ENCODE measurements at regions not wholly inside any gene's neighbourhood (a gene's known extent, or its start where the extent isn't known, plus 50 kb on each side); places are given as distances from the start of the nearest gene placed in this dataset.

- no peak for DNase-seq
Measured at GRCh38 chr3:59698091-59698490, 648.3 kb upstream of the CFAP20DC start.

GRCh38 chr3:59696783-59697182 lies 647.0 kb upstream of the CFAP20DC start:
- no peak for DNase-seq

DNA sequence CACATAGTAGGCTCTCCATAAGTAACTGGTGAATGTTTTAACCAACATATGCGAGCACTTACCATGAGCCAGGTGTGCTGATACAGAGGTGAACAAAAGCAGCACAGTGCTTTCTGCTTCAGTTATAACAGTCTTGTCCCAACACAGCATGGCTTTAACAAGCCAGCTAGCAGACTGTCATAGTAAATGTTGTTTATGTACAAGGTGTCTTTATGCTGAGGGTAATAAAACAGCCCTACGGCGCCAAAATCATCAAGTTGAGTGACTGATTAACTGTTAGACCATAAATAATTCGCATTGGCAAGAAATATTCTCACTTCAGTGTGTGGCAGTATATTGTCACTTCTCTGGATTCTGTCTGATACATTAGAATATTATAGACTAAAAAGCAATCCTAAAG lies 646.0 kb upstream of the CFAP20DC start:
- no peak for DNase-seq

GRCh38 chr3:59692117-59692516 lies 642.3 kb upstream of the CFAP20DC start:
- DNase-seq, result no peak

DNA sequence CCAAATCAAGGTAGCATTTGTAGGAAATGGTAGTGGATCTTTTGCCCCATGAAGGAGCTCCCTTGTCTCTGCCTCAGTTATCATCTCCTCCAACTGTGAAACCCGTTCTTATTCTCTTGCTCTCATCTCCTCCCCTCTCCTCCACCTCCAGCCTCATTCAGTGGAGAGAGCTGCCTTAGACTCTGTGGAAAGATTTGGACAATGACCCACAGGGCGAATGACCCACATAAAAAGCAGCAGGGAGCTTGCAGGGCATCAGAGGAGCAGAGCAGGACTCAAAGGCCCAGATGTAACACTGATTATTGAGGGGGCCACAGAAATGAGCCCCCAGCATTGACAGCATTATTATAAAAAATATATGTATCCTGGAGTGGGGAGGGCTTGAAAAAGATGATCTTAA lies 641.1 kb upstream of the CFAP20DC start:
- DNase-seq, result no peak

DNA sequence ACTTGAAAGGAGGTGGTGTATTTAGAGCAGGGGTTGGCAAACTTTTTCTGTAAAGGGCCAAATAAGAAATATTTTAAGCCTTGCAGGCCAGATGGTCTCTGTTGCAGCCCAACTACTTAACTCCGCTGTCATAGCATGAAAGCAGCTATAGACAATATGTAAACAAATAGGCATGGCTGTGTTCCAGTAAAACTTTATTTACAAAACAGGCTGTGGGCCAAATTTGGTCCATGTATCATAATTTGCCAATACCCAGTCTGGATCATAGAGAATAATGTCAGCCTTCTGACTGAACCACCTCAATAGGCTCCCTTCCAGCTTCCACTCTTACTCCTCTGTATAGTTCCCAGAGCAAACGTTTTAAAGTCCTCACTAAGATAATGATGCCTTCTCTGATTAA lies 638.8 kb upstream of the CFAP20DC start:
- DNase-seq, result no peak

GRCh38 chr3:59685432-59685831 lies 635.6 kb upstream of the CFAP20DC start:
- DNase-seq, result no peak

- DNase-seq, result no peak
Measured at GRCh38 chr3:59684766-59685165, 634.9 kb upstream of the CFAP20DC start.

DNA sequence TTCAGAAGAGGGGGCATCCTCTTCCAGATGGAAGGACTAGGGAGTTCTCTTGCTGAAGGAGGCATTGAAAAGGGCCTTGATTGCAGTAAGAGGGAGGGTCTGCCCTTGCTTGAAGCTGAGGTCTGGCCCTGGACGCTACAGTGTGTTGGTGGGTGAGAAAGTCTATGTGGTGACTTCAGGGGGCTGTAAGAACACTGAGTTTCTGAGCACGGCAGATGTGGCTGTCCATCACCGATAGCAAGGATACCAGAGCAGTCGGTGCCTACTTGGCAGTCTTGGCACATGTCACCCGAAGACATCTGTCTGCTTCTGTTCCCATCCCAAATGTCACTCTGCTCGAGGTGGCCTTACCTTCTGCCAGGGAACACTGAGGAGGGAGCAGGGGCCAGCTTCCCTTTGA lies 631.1 kb upstream of the CFAP20DC start:
- no peak for DNase-seq

GRCh38 chr3:59677747-59678702 lies 628.2 kb upstream of the CFAP20DC start:
- DNase-seq, result no peak

DNA sequence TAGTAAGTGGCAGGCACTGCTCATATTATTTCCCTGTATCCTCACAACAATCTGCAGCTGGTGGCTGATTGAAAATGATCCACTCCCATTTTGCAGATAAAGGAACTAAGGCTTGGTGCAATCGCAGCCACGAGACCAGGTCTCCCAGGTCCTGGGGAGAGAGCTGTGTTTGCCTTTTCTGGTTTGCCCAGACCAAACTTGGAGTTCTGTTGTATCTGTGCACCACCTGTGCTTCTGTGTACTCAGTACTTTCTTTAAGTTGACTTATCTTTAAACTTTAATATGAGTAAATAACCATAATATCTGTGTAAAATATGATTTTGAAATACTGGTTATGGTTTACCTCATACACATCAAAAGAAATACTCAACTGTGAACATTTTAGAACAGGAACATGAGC lies 625.7 kb upstream of the CFAP20DC start:
- no peak for DNase-seq

GRCh38 chr3:59663076-59663850 lies 613.4 kb upstream of the CFAP20DC start:
- DNase-seq, result no peak

- DNase-seq, result no peak
Measured at GRCh38 chr3:59660852-59661625, 611.2 kb upstream of the CFAP20DC start.

DNA sequence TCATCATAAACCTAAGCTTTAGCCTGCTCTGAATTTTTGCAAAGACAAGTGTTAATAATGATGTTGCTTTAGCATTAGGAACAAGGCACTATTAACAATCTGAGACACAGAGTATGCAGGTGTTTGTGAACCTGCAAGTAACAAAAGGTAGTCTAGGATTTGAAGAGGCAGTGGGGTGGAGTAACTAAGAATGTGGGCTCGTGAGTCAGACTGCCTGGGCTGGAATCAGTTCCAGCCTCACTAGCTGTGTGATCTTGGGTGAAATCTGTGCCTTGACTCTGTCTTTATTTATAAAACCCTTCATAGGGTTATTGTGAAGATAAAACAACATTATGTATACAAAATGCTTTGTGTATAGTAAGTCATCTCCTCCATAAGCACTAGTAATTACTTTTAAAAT lies 610.6 kb upstream of the CFAP20DC start:
- DNase-seq, result no peak

GRCh38 chr3:59659755-59660154 lies 609.9 kb upstream of the CFAP20DC start:
- no peak for DNase-seq

DNA sequence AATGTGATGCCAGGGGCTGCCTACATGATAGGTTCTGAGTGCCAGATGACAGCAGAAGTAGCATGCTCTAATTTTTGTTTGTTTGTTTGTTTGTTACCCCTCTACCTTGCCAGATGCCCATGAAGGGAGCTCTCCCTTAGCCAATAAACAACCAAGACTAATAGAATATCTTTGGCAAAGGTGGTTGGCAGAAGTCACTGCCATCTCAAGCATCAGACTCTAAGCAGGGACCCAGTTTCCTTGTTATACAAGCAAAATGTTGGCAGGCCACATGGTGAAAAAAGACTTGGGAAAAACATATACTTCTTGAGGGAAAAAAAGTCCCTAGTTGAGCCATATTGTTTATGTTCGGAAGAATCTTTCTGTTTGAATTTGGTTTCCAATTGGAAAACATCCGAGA lies 609.0 kb upstream of the CFAP20DC start:
- DNase-seq, result no peak

DNA sequence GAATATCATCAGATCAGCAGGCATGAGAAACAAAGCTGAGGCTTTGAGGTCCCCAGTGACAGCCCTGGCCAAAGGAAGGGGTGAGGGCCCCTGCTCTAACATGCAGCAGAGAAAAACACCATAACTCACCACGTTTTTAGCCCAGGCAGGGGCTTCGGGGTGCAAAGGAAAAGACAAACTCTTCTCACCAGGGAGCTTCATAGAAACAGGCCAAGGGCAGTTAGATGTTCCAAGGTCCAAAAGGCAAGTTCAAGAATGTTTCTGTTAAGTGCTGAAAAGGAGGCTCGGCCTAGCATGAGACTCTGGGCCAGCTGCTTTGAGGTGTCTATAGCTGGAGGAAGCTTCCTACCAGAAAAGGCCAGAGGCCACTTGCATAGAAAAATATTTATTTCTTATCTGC lies 608.4 kb upstream of the CFAP20DC start:
- DNase-seq, result no peak

GRCh38 chr3:59655418-59656015 lies 605.7 kb upstream of the CFAP20DC start:
- DNase-seq, result no peak

- no peak for DNase-seq
Measured at GRCh38 chr3:59654480-59655417, 604.9 kb upstream of the CFAP20DC start.

- no peak for DNase-seq
Measured at GRCh38 chr3:59654123-59654479, 604.3 kb upstream of the CFAP20DC start.

DNA sequence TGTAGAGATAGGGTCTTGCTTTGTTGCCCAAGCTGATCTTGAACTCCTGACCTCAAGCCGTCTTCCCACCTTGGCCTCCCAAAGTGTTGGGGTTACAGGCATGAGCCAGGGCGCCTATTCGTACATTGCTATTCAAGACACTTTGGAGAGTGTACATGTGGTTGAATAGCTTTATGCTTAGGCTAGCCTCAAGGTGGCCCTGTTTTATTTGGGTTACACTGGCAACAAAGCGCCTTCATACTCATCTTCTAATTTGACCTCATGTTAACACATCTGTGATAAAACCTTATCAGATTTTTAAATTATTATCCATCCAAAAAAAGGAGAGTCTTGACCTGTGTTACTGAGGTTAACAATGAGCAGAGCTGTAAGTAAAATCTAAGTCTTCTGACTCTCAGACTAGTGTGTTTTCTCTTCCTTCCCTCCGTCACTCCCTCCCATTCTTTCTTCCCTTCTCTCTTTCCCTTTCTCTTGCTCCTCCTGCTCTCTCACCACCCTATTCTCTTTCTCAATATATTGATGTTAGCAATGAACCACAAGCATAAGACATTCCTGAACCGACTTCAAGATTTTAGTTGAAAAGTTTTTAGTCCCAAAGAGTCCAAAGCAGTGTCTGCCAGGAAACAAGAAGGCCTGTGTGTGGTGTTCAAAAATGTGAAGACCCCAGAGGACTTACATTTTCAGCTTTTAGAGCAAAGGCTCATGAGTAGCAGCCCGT lies 603.7 kb upstream of the CFAP20DC start:
- no peak for DNase-seq
